ENCODE measurements at regions not wholly inside any gene's neighbourhood (a gene's known extent, or its start where the extent isn't known, plus 50 kb on each side); places are given as distances from the start of the nearest gene placed in this dataset.

DNA sequence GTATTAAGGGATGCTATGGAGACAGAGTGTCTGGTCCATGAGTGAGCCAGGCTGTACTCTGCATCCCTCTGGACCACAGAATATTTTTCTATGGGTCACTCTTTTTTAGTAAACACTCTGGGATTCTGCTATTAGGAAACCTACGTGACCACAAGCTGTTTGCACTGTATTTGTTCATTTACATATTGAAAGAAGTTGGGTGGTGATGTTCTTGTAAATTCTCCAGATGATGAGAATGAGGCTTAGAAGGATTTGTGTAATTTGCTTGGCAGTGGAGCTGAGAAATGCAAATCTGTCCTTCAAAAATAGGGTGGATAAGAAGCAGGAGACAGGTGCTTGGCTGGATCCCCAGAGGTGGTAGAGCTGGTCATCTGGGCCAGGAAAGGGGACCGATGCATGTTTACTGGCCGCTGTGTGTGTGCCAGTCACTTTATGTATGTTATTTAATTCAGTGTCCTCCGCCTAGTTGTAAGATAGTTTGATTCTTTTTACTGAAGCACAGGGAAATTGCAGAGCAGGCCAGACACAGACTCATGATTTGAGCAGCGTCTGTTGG is 63.7 kb upstream of the HEPHL1 start:
- no peak for TF ChIP-seq ZBTB48 (tag by site-specific recombination; IDR thresholded peaks at IDR 0.05)
- TF ChIP-seq ZNF19 (tag by site-specific recombination; IDR thresholded peaks at IDR 0.05; ENCODE audit: low read depth): no peak
- no peak for TF ChIP-seq ZNF621 (tag by site-specific recombination; IDR thresholded peaks at IDR 0.05)
- no peak for TF ChIP-seq ZNF16 (tag by site-specific recombination; IDR thresholded peaks at IDR 0.05; ENCODE audit: low read depth)
- TF ChIP-seq, protein P1, sequence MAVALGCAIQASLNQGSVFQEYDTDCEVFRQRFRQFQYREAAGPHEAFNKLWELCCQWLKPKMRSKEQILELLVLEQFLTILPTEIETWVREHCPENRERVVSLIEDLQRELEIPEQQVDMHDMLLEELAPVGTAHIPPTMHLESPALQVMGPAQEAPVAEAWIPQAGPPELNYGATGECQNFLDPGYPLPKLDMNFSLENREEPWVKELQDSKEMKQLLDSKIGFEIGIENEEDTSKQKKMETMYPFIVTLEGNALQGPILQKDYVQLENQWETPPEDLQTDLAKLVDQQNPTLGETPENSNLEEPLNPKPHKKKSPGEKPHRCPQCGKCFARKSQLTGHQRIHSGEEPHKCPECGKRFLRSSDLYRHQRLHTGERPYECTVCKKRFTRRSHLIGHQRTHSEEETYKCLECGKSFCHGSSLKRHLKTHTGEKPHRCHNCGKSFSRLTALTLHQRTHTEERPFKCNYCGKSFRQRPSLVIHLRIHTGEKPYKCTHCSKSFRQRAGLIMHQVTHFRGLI (tag by site-specific recombination; IDR thresholded peaks at IDR 0.05): no peak
- TF ChIP-seq WT1 (tag by site-specific recombination; IDR thresholded peaks at IDR 0.05): no peak
- no peak for TF ChIP-seq ZNF792 (tag by site-specific recombination; IDR thresholded peaks at IDR 0.05)
- TF ChIP-seq MYNN (tag by site-specific recombination; IDR thresholded peaks at IDR 0.05; ENCODE audit: borderline replicate concordance): no peak
- no peak for TF ChIP-seq ZNF585B (tag by site-specific recombination; IDR thresholded peaks at IDR 0.05)
- no peak for TF ChIP-seq KLF1 (tag by site-specific recombination; IDR thresholded peaks at IDR 0.05)
- TF ChIP-seq, protein P2, sequence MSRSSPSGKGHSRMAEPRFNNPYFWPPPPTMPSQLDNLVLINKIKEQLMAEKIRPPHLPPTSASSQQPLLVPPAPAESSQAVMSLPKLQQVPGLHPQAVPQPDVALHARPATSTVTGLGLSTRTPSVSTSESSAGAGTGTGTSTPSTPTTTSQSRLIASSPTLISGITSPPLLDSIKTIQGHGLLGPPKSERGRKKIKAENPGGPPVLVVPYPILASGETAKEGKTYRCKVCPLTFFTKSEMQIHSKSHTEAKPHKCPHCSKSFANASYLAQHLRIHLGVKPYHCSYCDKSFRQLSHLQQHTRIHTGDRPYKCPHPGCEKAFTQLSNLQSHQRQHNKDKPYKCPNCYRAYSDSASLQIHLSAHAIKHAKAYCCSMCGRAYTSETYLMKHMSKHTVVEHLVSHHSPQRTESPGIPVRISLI (tag by site-specific recombination; IDR thresholded peaks at IDR 0.05): no peak
- no peak for TF ChIP-seq GLIS1 (tag by site-specific recombination; IDR thresholded peaks at IDR 0.05)
- TF ChIP-seq, protein P3, sequence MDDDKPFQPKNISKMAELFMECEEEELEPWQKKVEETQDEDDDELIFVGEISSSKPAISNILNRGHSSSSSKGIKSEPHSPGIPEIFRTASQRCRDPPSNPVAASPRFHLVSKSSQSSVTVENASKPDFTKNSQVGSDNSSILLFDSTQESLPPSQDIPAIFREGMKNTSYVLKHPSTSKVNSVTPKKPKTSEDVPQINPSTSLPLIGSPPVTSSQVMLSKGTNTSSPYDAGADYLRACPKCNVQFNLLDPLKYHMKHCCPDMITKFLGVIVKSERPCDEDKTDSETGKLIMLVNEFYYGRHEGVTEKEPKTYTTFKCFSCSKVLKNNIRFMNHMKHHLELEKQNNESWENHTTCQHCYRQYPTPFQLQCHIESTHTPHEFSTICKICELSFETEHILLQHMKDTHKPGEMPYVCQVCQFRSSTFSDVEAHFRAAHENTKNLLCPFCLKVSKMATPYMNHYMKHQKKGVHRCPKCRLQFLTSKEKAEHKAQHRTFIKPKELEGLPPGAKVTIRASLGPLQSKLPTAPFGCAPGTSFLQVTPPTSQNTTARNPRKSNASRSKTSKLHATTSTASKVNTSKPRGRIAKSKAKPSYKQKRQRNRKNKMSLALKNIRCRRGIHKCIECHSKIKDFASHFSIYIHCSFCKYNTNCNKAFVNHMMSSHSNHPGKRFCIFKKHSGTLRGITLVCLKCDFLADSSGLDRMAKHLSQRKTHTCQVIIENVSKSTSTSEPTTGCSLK (tag by site-specific recombination; IDR thresholded peaks at IDR 0.05): no peak
- no peak for TF ChIP-seq ZNF596 (tag by site-specific recombination; IDR thresholded peaks at IDR 0.05)
- TF ChIP-seq, protein P4, sequence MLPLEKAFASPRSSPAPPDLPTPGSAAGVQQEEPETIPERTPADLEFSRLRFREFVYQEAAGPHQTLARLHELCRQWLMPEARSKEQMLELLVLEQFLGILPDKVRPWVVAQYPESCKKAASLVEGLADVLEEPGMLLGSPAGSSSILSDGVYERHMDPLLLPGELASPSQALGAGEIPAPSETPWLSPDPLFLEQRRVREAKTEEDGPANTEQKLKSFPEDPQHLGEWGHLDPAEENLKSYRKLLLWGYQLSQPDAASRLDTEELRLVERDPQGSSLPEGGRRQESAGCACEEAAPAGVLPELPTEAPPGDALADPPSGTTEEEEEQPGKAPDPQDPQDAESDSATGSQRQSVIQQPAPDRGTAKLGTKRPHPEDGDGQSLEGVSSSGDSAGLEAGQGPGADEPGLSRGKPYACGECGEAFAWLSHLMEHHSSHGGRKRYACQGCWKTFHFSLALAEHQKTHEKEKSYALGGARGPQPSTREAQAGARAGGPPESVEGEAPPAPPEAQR (tag by site-specific recombination; IDR thresholded peaks at IDR 0.05): no peak
- TF ChIP-seq RBAK (tag by site-specific recombination; IDR thresholded peaks at IDR 0.05): no peak
- TF ChIP-seq, protein P5, sequence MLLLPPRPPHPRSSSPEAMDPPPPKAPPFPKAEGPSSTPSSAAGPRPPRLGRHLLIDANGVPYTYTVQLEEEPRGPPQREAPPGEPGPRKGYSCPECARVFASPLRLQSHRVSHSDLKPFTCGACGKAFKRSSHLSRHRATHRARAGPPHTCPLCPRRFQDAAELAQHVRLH (tag by site-specific recombination; IDR thresholded peaks at IDR 0.05): no peak
- no peaks in the 10 kb centered on the region for H3K9me3 ChIP-seq (ENCODE audit: control insufficient read depth, insufficient read depth, low read depth, low read length)
- H3K4me1 ChIP-seq (ENCODE audit: control insufficient read depth, insufficient read depth, low read length): no peaks in the 10 kb centered on the region
- ChIA-PET POLR2A (no interaction called here), CTCF (interaction anchor here (0.6 to 1.1 kb wide), 2 partner anchors 10 to 562 kb away, joined by 3 to 6 read pairs; no protein-coding TSS in a partner anchor)
- H3K27ac ChIP-seq (ENCODE audit: extremely low read depth, low read depth, low read length): no peak overlapping the region
- H3K36me3 ChIP-seq (ENCODE audit: control insufficient read depth in 2 of 2, insufficient read depth in 1 of 2, low read length in 2 of 2): no peaks in the 10 kb centered on the region
- no peak overlapping the region for H3K4me3 ChIP-seq (ENCODE audit: low read depth, low read length)

DNA sequence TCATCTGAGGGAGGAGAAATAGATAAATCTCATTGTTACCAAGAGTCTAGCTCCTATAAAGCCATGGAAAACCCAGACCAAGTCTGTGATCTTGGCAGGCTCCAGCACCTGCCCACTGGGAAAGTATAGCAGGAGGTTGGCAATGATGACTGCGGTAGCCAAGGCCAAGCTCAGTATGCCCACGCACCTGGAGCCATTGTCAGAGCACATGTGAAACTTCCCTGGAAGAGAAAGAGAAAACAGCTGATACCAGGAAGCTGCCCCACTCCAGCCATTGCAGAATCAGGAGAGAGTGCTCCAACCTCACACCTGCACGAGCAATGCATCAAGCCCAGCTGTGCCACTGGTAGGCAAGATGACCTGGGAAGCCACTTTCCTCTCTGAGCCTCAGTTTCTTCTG is 62.2 kb upstream of the HEPHL1 start:
- no peaks in the 10 kb centered on the region for H3K9me3 ChIP-seq (ENCODE audit: control insufficient read depth, insufficient read depth, low read depth, low read length)
- ChIA-PET CTCF (no interaction called here), POLR2A (no interaction called here)
- no peaks in the 10 kb centered on the region for H3K36me3 ChIP-seq (ENCODE audit: control insufficient read depth in 2 of 2, insufficient read depth in 1 of 2, low read length in 2 of 2)
- H3K27ac ChIP-seq (ENCODE audit: extremely low read depth, low read depth, low read length): no peak overlapping the region
- TF ChIP-seq HOXC10 (CRISPR knock-in tag; IDR thresholded peaks at IDR 0.05) (no peak), ZNF623 (tag by site-specific recombination; IDR thresholded peaks at IDR 0.05) (no peak), ZNF785 (tag by site-specific recombination; IDR thresholded peaks at IDR 0.05) (no peak), ZBTB1 (tag by site-specific recombination; IDR thresholded peaks at IDR 0.05) (no peak), YY2 (tag by site-specific recombination; IDR thresholded peaks at IDR 0.05) (no peak), ZNF530 (tag by site-specific recombination; IDR thresholded peaks at IDR 0.05; ENCODE audit: low read depth) (no peak)
- TF ChIP-seq, protein P1 (tag by site-specific recombination; IDR thresholded peaks at IDR 0.05): no peak
- no peaks in the 10 kb centered on the region for H3K4me1 ChIP-seq (ENCODE audit: control insufficient read depth, insufficient read depth, low read length)
- H3K4me3 ChIP-seq (ENCODE audit: low read depth, low read length): no peak overlapping the region

All from HEK293 (cell line).